ENCODE measurements at regions not wholly inside any gene's neighbourhood (a gene's known extent, or its start where the extent isn't known, plus 50 kb on each side); places are given as distances from the start of the nearest gene placed in this dataset.

- H3K4me3 ChIP-seq (ENCODE audit: low read depth in 2 of 2, low read length in 1 of 2) = no peak overlapping the region
- H3K9me3 ChIP-seq = no peaks in the 10 kb centered on the region
- 14% methylated on average over 2 of the region's 2 CpGs for WGBS (ENCODE audit: low lambda C conversion rate)
- H3K4me2 ChIP-seq = no peak overlapping the region
- POLR2A ChIA-PET = no interaction called here
- H3K9ac ChIP-seq = no peak overlapping the region
- no peak overlapping the region for H3K27ac ChIP-seq (ENCODE audit: low read depth in 2 of 2, low read length in 1 of 2)
- CTCF ChIA-PET = no interaction called here
- no peaks in the 10 kb centered on the region for H4K20me1 ChIP-seq (ENCODE audit: insufficient read depth)
- H3K9me2 ChIP-seq = no peaks in the 10 kb centered on the region
- H3K27me3 ChIP-seq (ENCODE audit: insufficient read depth) = no peaks in the 10 kb centered on the region
- no peaks in the 10 kb centered on the region for H3F3A ChIP-seq (replicated peaks; ENCODE audit: insufficient read depth)
- no peaks in the 10 kb centered on the region for H3K36me3 ChIP-seq (replicated peaks in 1 of 2; ENCODE audit: control insufficient read depth in 1 of 2, insufficient read depth in 2 of 2, low read length in 1 of 2)
- H3K79me2 ChIP-seq (ENCODE audit: insufficient read depth) = no peaks in the 10 kb centered on the region
- TF ChIP-seq CHD2 (IDR thresholded peaks at IDR 0.05; ENCODE audit: low read length, partially characterized antibody) (no peak), RAD21 (IDR thresholded peaks at IDR 0.05; ENCODE audit: low read length) (no peak), IRF3 (IDR thresholded peaks at IDR 0.05; ENCODE audit: low read depth, low read length) (no peak), YY1 (IDR thresholded peaks at IDR 0.05; ENCODE audit: low read depth) (no peak), SMC3 (IDR thresholded peaks at IDR 0.05; ENCODE audit: low read depth, low read length) (no peak), FOXM1 (IDR thresholded peaks at IDR 0.05; ENCODE audit: low read depth) (no peak), USF1 (IDR thresholded peaks at IDR 0.05; ENCODE audit: borderline replicate concordance, low read depth) (no peak), MXI1 (IDR thresholded peaks at IDR 0.05; ENCODE audit: low read depth, low read length) (no peak), TEAD4 (IDR thresholded peaks at IDR 0.05; ENCODE audit: borderline replicate concordance, insufficient read depth) (no peak), ZBTB33 (IDR thresholded peaks at IDR 0.05; ENCODE audit: borderline replicate concordance, low read depth) (no peak), FOSL2 (IDR thresholded peaks at IDR 0.05; ENCODE audit: borderline replicate concordance, low read depth) (no peak), GATA2 (CRISPR knock-in tag; IDR thresholded peaks at IDR 0.05) (no peak), MAX (IDR thresholded peaks at IDR 0.05; ENCODE audit: low read depth) (no peak), EP300 (IDR thresholded peaks at IDR 0.05; ENCODE audit: borderline replicate concordance in 1 of 2, low read depth in 1 of 2, low read length in 1 of 2) (no peak), JUND (IDR thresholded peaks at IDR 0.05) (no peak), ELF1 (IDR thresholded peaks at IDR 0.05) (no peak), EZH2phosphoT487 (IDR thresholded peaks at IDR 0.05; ENCODE audit: borderline replicate concordance, low read depth) (no peak)
- TF ChIP-seq, protein P1, sequence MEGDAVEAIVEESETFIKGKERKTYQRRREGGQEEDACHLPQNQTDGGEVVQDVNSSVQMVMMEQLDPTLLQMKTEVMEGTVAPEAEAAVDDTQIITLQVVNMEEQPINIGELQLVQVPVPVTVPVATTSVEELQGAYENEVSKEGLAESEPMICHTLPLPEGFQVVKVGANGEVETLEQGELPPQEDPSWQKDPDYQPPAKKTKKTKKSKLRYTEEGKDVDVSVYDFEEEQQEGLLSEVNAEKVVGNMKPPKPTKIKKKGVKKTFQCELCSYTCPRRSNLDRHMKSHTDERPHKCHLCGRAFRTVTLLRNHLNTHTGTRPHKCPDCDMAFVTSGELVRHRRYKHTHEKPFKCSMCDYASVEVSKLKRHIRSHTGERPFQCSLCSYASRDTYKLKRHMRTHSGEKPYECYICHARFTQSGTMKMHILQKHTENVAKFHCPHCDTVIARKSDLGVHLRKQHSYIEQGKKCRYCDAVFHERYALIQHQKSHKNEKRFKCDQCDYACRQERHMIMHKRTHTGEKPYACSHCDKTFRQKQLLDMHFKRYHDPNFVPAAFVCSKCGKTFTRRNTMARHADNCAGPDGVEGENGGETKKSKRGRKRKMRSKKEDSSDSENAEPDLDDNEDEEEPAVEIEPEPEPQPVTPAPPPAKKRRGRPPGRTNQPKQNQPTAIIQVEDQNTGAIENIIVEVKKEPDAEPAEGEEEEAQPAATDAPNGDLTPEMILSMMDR (IDR thresholded peaks at IDR 0.05) = no peak
- TF ChIP-seq, protein P2, sequence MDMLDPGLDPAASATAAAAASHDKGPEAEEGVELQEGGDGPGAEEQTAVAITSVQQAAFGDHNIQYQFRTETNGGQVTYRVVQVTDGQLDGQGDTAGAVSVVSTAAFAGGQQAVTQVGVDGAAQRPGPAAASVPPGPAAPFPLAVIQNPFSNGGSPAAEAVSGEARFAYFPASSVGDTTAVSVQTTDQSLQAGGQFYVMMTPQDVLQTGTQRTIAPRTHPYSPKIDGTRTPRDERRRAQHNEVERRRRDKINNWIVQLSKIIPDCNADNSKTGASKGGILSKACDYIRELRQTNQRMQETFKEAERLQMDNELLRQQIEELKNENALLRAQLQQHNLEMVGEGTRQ (IDR thresholded peaks at IDR 0.05; ENCODE audit: borderline replicate concordance, low read depth, low read length) = no peak
- H3K4me1 ChIP-seq (ENCODE audit: control insufficient read depth in 1 of 2, insufficient read depth in 2 of 2, low read depth in 1 of 2, low read length in 1 of 2) = no peaks in the 10 kb centered on the region
- no peak for DNase-seq
- H2AFZ ChIP-seq (ENCODE audit: low read depth) = no peak overlapping the region
Observed at GRCh38 chr12:40584763-40585162, 107.5 kb upstream of the CNTN1 start.
